ENCODE measurements at regions not wholly inside any gene's neighbourhood (a gene's known extent, or its start where the extent isn't known, plus 50 kb on each side); places are given as distances from the start of the nearest gene placed in this dataset.

DNA sequence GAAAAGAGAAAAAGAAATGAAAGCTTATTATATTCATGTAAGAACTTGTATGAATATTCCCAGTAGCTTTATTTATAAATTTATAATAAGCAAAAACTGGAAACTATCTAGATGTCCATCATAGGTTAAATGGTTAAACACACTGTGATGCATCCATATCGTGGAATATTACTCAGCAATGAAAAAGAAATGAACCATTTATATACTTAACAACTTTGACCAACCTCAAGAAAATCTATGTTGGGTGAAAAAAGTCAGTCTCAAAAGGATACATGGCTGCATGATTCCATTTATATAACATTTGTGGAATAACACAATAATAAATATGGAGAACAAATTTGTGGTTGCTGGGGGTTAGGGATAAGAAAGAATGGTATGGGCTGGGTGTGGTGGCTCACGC, 713.0 kb upstream of the SGO1 start:
- Histone ChIP-seq H3K27me3 (ENCODE audit: control insufficient read depth, insufficient read depth, low read length) (no peaks in the 10 kb centered on the region), H3K36me3 (ENCODE audit: insufficient read depth, low read length) (no peaks in the 10 kb centered on the region), H3K4me3 (ENCODE audit: low read length) (no peak overlapping the region), H3K9ac (ENCODE audit: low read depth, low read length) (no peak overlapping the region), H3K9me3 (replicated peaks; ENCODE audit: low read length) (no peaks in the 10 kb centered on the region), H3K4me2 (ENCODE audit: low read length) (no peak overlapping the region), H3K4me1 (ENCODE audit: control insufficient read depth, insufficient read depth, low read length) (no peaks in the 10 kb centered on the region)

GRCh38 chr3:20890111-20890519, 704.1 kb upstream of the SGO1 start:
- H3K4me1 ChIP-seq (ENCODE audit: control insufficient read depth, insufficient read depth, low read length), result no peaks in the 10 kb centered on the region
- no peak overlapping the region for H3K4me3 ChIP-seq (ENCODE audit: low read length)
- no peak overlapping the region for H3K4me2 ChIP-seq (ENCODE audit: low read length)
- no peaks in the 10 kb centered on the region for H3K27me3 ChIP-seq (ENCODE audit: control insufficient read depth, insufficient read depth, low read length)
- H3K36me3 ChIP-seq (ENCODE audit: insufficient read depth, low read length), result no peaks in the 10 kb centered on the region
- no peaks in the 10 kb centered on the region for H3K9me3 ChIP-seq (replicated peaks; ENCODE audit: low read length)
- no peak overlapping the region for H3K9ac ChIP-seq (ENCODE audit: low read depth, low read length)

GRCh38 chr3:20878691-20879090, 692.7 kb upstream of the SGO1 start:
- Histone ChIP-seq H3K9me3 (replicated peaks; ENCODE audit: low read length) (no peaks in the 10 kb centered on the region), H3K36me3 (ENCODE audit: insufficient read depth, low read length) (no peaks in the 10 kb centered on the region), H3K4me1 (ENCODE audit: control insufficient read depth, insufficient read depth, low read length) (no peaks in the 10 kb centered on the region), H3K9ac (ENCODE audit: low read depth, low read length) (no peak overlapping the region), H3K27me3 (ENCODE audit: control insufficient read depth, insufficient read depth, low read length) (no peaks in the 10 kb centered on the region), H3K4me2 (ENCODE audit: low read length) (no peak overlapping the region), H3K4me3 (ENCODE audit: low read length) (no peak overlapping the region)

DNA sequence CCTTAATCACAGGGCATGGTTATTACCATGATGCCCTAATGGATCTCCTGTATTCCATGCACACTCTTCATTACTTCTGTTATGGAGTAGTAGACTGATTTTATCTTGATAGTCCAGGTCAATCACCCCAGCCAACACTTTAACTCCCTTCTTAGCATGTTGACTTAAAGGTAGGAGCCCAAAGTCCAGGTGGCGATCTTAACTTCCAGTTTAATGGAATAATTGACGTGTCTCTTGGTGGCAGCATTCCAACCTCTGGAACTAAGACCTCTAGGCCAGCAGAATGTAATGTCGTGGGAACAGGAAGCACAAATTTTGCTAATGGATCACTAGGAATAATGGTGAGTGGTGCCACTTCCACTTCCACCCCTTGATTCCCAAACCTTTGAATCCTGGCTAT, 687.2 kb upstream of the SGO1 start:
- H3K9me3 ChIP-seq (replicated peaks; ENCODE audit: low read length), result no peaks in the 10 kb centered on the region

GRCh38 chr3:20870106-20870899, 684.3 kb upstream of the SGO1 start:
- no peaks in the 10 kb centered on the region for H3K9me3 ChIP-seq (replicated peaks; ENCODE audit: low read length)
- H3K4me1 ChIP-seq (ENCODE audit: control insufficient read depth, insufficient read depth, low read length), result no peaks in the 10 kb centered on the region
- no peaks in the 10 kb centered on the region for H3K27me3 ChIP-seq (ENCODE audit: control insufficient read depth, insufficient read depth, low read length)

More for the DNA sequence above, 687.2 kb upstream of the SGO1 start:
- H3K36me3 ChIP-seq (ENCODE audit: insufficient read depth, low read length), result no peaks in the 10 kb centered on the region
- H3K4me1 ChIP-seq (ENCODE audit: control insufficient read depth, insufficient read depth, low read length), result no peaks in the 10 kb centered on the region
- no peak overlapping the region for H3K4me2 ChIP-seq (ENCODE audit: low read length)
- no peak overlapping the region for H3K4me3 ChIP-seq (ENCODE audit: low read length)
- H3K27me3 ChIP-seq (ENCODE audit: control insufficient read depth, insufficient read depth, low read length), result no peaks in the 10 kb centered on the region
- no peak overlapping the region for H3K9ac ChIP-seq (ENCODE audit: low read depth, low read length)

GRCh38 chr3:20865803-20866202, 679.8 kb upstream of the SGO1 start:
- Histone ChIP-seq H3K9me3 (replicated peaks; ENCODE audit: low read length) (no peaks in the 10 kb centered on the region), H3K27me3 (ENCODE audit: control insufficient read depth, insufficient read depth, low read length) (no peaks in the 10 kb centered on the region), H3K4me1 (ENCODE audit: control insufficient read depth, insufficient read depth, low read length) (no peaks in the 10 kb centered on the region), H3K4me3 (ENCODE audit: low read length) (no peak overlapping the region), H3K9ac (ENCODE audit: low read depth, low read length) (no peak overlapping the region), H3K4me2 (ENCODE audit: low read length) (no peak overlapping the region), H3K36me3 (ENCODE audit: insufficient read depth, low read length) (no peaks in the 10 kb centered on the region)

More at GRCh38 chr3:20870106-20870899, 684.3 kb upstream of the SGO1 start:
- H3K36me3 ChIP-seq (ENCODE audit: insufficient read depth, low read length), result no peaks in the 10 kb centered on the region
- H3K4me2 ChIP-seq (ENCODE audit: low read length), result no peak overlapping the region
- H3K4me3 ChIP-seq (ENCODE audit: low read length), result no peak overlapping the region
- no peak overlapping the region for H3K9ac ChIP-seq (ENCODE audit: low read depth, low read length)

DNA sequence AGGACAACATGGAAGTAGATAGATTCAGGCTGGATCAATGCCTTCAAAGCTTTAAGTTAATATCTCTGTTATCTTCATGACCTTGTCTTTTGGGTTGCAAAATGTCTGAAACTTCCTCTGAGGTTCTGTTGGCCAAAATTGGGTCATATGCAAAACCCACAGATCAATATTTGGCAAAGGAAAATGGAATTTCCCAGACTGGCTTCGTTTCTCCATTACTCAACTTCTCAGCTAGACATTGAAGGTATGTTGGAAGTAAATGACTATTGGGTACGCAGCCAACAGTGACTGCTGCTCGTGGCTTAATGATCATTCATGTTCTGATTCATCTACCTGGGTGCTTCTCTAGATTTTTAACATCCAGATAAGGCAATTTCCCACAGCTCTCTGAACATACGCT, 675.4 kb upstream of the SGO1 start:
- Histone ChIP-seq H3K4me3 (ENCODE audit: low read length) (no peak overlapping the region), H3K9me3 (replicated peaks; ENCODE audit: low read length) (no peaks in the 10 kb centered on the region), H3K4me2 (ENCODE audit: low read length) (no peak overlapping the region), H3K9ac (ENCODE audit: low read depth, low read length) (no peak overlapping the region), H3K36me3 (ENCODE audit: insufficient read depth, low read length) (no peaks in the 10 kb centered on the region), H3K4me1 (ENCODE audit: control insufficient read depth, insufficient read depth, low read length) (peaks cover 4% of the 10 kb centered on the region), H3K27me3 (ENCODE audit: control insufficient read depth, insufficient read depth, low read length) (no peaks in the 10 kb centered on the region)

DNA sequence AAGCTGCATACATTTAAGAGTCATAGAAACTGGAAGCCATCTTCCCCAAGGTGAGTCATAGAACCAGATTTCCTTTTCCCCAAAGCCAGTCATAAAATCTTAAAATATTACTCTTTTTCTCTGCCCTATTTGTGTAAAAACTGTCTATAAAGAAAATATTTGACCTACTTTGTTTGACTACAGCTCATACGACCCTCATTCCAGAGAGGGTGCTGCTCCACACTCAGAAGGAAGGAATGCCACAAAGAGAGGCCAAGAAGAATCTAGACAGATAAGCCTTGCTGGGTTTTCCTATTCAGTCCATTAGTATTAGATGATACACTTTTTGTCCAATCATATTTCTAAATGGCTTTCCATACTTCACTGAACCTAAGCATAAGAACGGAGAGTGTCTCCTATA, 671.6 kb upstream of the SGO1 start:
- H3K9me3 ChIP-seq (replicated peaks; ENCODE audit: low read length), result no peaks in the 10 kb centered on the region
- H3K9ac ChIP-seq (ENCODE audit: low read depth, low read length), result no peak overlapping the region
- H3K4me2 ChIP-seq (ENCODE audit: low read length), result no peak overlapping the region
- H3K4me1 ChIP-seq (ENCODE audit: control insufficient read depth, insufficient read depth, low read length), result peaks cover 4% of the 10 kb centered on the region
- no peak overlapping the region for H3K4me3 ChIP-seq (ENCODE audit: low read length)
- no peaks in the 10 kb centered on the region for H3K27me3 ChIP-seq (ENCODE audit: control insufficient read depth, insufficient read depth, low read length)
- H3K36me3 ChIP-seq (ENCODE audit: insufficient read depth, low read length), result no peaks in the 10 kb centered on the region

- H3K27me3 ChIP-seq (ENCODE audit: control insufficient read depth, insufficient read depth, low read length), result no peaks in the 10 kb centered on the region
- no peak overlapping the region for H3K9ac ChIP-seq (ENCODE audit: low read depth, low read length)
- no peaks in the 10 kb centered on the region for H3K36me3 ChIP-seq (ENCODE audit: insufficient read depth, low read length)
- no peaks in the 10 kb centered on the region for H3K9me3 ChIP-seq (replicated peaks; ENCODE audit: low read length)
- no peak overlapping the region for H3K4me2 ChIP-seq (ENCODE audit: low read length)
- H3K4me3 ChIP-seq (ENCODE audit: low read length), result no peak overlapping the region
- peaks cover 4% of the 10 kb centered on the region for H3K4me1 ChIP-seq (ENCODE audit: control insufficient read depth, insufficient read depth, low read length)
Observed at GRCh38 chr3:20853890-20854289, 667.9 kb upstream of the SGO1 start.

DNA sequence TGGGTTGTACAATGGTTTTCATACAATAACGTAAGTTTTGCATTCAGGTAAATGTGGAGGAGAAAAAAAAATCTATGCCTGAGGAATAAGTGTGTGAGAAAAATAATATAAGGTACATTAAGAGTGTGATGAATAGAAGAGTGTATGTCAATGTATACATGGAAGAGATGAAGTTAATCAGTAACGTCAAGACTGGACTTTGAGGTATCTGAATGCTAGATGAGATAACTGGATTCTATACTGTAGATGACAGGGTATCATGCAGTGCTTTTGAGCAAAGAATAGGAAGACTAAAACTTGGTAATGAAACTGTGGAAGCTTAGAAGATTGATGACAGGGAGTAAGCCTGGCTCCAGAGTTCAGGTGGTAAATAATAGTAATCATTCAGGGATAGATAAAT, 666.7 kb upstream of the SGO1 start:
- H3K9ac ChIP-seq (ENCODE audit: low read depth, low read length), result no peak overlapping the region
- H3K9me3 ChIP-seq (replicated peaks; ENCODE audit: low read length), result no peaks in the 10 kb centered on the region
- H3K4me1 ChIP-seq (ENCODE audit: control insufficient read depth, insufficient read depth, low read length), result no peaks in the 10 kb centered on the region
- H3K27me3 ChIP-seq (ENCODE audit: control insufficient read depth, insufficient read depth, low read length), result no peaks in the 10 kb centered on the region
- H3K4me2 ChIP-seq (ENCODE audit: low read length), result no peak overlapping the region
- H3K4me3 ChIP-seq (ENCODE audit: low read length), result no peak overlapping the region
- H3K36me3 ChIP-seq (ENCODE audit: insufficient read depth, low read length), result no peaks in the 10 kb centered on the region

- Histone ChIP-seq H3K4me3 (ENCODE audit: low read length) (no peak overlapping the region), H3K36me3 (ENCODE audit: insufficient read depth, low read length) (no peaks in the 10 kb centered on the region), H3K4me2 (ENCODE audit: low read length) (no peak overlapping the region), H3K9ac (ENCODE audit: low read depth, low read length) (no peak overlapping the region), H3K27me3 (ENCODE audit: control insufficient read depth, insufficient read depth, low read length) (no peaks in the 10 kb centered on the region), H3K9me3 (replicated peaks; ENCODE audit: low read length) (no peaks in the 10 kb centered on the region), H3K4me1 (ENCODE audit: control insufficient read depth, insufficient read depth, low read length) (no peaks in the 10 kb centered on the region)
Observed at GRCh38 chr3:20849975-20850374, 664.0 kb upstream of the SGO1 start.

DNA sequence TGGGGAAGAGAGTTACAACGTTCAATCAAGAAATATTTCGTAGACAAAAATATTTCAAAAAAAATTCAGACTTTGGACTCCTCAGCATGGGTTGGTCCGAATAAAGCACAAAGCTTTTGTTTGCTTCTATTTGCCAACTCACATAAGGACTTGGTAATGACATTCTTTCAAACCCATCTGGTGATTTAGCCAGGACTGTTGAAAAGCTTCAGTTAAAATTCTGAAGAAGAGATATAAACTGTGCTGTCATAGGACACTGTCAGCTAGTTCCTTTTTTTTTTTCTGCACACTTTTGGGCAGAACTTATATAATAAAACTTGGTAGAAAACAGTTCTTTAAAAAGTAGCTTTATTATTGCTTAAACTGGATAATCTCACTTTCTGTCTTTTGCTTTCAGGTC, 660.8 kb upstream of the SGO1 start:
- Histone ChIP-seq H3K9me3 (replicated peaks; ENCODE audit: low read length) (no peaks in the 10 kb centered on the region), H3K36me3 (ENCODE audit: insufficient read depth, low read length) (no peaks in the 10 kb centered on the region), H3K4me1 (ENCODE audit: control insufficient read depth, insufficient read depth, low read length) (no peaks in the 10 kb centered on the region), H3K4me2 (ENCODE audit: low read length) (no peak overlapping the region), H3K9ac (ENCODE audit: low read depth, low read length) (no peak overlapping the region), H3K27me3 (ENCODE audit: control insufficient read depth, insufficient read depth, low read length) (no peaks in the 10 kb centered on the region), H3K4me3 (ENCODE audit: low read length) (no peak overlapping the region)
